Stomach smooth muscle (tissue), 2 donors: ENCODE measurements at regions not wholly inside any gene's neighbourhood (a gene's known extent, or its start where the extent isn't known, plus 50 kb on each side); places are given as distances from the start of the nearest gene placed in this dataset.

Source experiments
- H3K27ac ChIP-seq: one replicate; pipeline ENCODE4 v1.7.0; 2013; ENCODE audit warnings: mild to moderate bottlenecking, low read length, inconsistent platforms
- H3K27me3 ChIP-seq, 2 donors: one replicate each; pipeline ENCODE4 v1.7.0; 2013; ENCODE audit warnings: low read length in 2 of 2; ENCODE audit not compliant: insufficient read depth in 2 of 2, control insufficient read depth in 1 of 2
- H3K36me3 ChIP-seq, 2 donors: one replicate each; pipeline ENCODE4 v1.7.0; 2013; ENCODE audit warnings: low read length in 2 of 2; ENCODE audit not compliant: control insufficient read depth in 2 of 2, insufficient read depth in 2 of 2
- H3K4me1 ChIP-seq: one replicate; pipeline ENCODE4 v1.7.0; 2013; ENCODE audit warnings: low read length; ENCODE audit not compliant: control insufficient read depth, insufficient read depth
- H3K4me3 ChIP-seq, 2 donors: one replicate each; pipeline ENCODE4 v1.7.0; 2013; ENCODE audit warnings: low read length in 2 of 2
- H3K9ac ChIP-seq, 2 donors: one replicate each; pipeline ENCODE4 v1.7.0; 2013; ENCODE audit warnings: low read length in 2 of 2, mild to moderate bottlenecking in 1 of 2
- H3K9me3 ChIP-seq, 2 donors: one replicate each; pipeline ENCODE4 v1.7.0; 2013; ENCODE audit warnings: low read length in 2 of 2; ENCODE audit not compliant: control insufficient read depth in 2 of 2
- donor health status: healthy.
- donor health status: Pancreatic carcinoma.

DNA sequence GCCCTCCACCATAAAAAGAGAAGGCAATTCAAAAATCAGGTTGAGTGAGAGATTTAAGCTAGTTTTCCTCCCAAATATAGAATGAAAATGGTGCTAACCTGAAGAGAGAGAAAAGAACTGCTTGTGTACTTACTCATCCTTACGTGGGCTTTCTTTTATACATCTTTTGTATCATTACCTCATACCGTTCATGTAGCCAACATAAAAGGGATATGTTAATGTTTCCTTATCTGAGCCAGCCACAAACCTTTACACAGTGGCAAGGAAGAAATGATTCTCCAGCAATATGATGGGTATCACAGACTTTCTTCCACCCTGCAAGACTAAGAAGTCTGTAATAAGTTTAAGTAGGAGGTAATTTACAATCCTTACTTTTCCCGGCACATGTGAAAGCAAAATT lies 600.8 kb upstream of the ZNF385D start:
- H3K36me3 ChIP-seq: no peaks in the 10 kb centered on the region
- no peaks in the 10 kb centered on the region for H3K4me1 ChIP-seq
- H3K27me3 ChIP-seq: no peaks in the 10 kb centered on the region
- no peak overlapping the region for H3K4me3 ChIP-seq
- H3K27ac ChIP-seq: no peak overlapping the region
- H3K9ac ChIP-seq: no peak overlapping the region
- H3K9me3 ChIP-seq: no peaks in the 10 kb centered on the region

DNA sequence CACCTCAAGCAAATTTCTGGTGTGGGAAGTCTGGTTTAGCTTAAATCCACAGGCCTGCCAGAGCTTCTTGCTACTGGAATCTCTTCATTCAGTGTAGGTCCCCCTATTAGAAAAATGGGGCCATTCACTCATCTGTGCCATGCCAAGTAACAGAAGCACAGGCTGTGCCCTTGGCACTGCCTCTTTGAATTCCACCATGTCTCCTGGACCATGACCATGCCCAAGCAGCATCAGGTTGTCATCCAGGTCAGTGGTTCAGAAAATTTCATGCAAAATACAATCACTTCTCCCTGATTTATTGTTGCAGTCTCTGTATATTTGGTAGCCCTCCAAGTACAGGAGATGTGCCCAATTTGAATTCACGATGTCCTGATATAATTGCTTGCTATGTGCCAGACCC lies 602.1 kb upstream of the ZNF385D start:
- Histone ChIP-seq H3K9ac (no peak overlapping the region), H3K27ac (no peak overlapping the region)

DNA sequence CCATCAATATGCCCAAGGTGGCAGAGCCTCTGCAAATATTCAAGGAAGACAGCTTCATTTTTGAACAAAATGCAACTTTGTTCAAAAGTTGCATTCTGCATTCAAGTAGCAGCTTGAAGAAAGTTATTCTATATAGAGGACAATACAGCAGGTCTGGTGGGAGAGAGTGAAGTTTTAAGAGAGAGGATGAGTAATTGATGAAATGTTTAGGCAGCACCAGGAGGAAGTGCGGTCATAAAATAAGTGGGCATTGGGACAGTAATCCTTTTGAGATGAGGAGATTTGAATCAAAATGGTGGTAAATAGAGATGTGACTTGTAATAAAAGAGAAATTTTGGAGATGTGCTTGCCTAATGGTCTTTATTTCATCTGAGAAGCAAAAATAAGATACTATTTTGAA lies 607.3 kb upstream of the ZNF385D start:
- H3K36me3 ChIP-seq: no peaks in the 10 kb centered on the region
- H3K4me3 ChIP-seq: no peak overlapping the region
- H3K27me3 ChIP-seq: no peaks in the 10 kb centered on the region
- H3K4me1 ChIP-seq: no peaks in the 10 kb centered on the region
- H3K27ac ChIP-seq: no peak overlapping the region
- no peak overlapping the region for H3K9ac ChIP-seq
- H3K9me3 ChIP-seq: no peaks in the 10 kb centered on the region

More for the DNA sequence above, 602.1 kb upstream of the ZNF385D start:
- Histone ChIP-seq H3K9me3 (no peaks in the 10 kb centered on the region), H3K27me3 (no peaks in the 10 kb centered on the region), H3K4me1 (no peaks in the 10 kb centered on the region), H3K36me3 (no peaks in the 10 kb centered on the region), H3K4me3 (no peak overlapping the region)

DNA sequence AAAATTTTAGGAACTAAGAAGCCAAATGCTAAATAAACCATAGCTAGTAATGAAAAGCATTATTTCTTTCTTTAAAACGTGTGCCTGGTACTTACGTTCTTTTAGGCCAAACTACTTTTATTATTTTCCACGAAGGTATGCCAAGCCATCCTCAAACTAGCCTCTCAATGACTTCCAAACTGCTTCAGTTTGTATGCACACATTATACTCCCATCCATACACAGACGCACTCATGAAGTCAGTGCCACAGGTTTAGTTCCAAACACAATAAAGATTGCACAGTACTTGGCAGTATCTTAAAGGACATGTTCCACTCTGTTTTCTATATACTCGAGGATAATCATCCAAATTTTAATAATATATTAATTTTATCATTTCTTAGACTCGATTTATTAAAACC lies 609.2 kb upstream of the ZNF385D start:
- H3K4me3 ChIP-seq: no peak overlapping the region
- no peaks in the 10 kb centered on the region for H3K36me3 ChIP-seq
- no peaks in the 10 kb centered on the region for H3K4me1 ChIP-seq
- H3K9ac ChIP-seq: no peak overlapping the region
- no peaks in the 10 kb centered on the region for H3K27me3 ChIP-seq
- H3K9me3 ChIP-seq: no peaks in the 10 kb centered on the region
- no peak overlapping the region for H3K27ac ChIP-seq

DNA sequence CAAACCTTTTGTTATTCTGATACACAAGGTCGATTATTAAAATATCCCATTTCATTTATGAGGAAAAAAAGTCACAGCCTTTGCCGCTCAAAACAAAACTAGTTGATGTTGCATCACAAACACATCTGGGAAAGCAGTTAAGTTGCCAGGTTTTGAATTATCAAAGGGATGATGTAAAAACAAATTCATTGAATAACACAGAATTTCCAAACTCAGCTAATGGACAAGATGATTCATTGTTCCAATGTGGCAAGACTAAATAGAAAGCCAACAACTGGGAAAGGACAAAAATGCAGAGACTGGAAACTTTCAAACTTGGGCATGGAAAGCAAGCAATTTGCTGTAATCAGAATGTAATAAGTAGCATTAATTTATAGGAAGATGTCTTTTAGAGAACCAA lies 610.0 kb upstream of the ZNF385D start:
- no peak overlapping the region for H3K4me3 ChIP-seq
- H3K9me3 ChIP-seq: no peaks in the 10 kb centered on the region
- no peak overlapping the region for H3K9ac ChIP-seq
- H3K27me3 ChIP-seq: no peaks in the 10 kb centered on the region
- H3K4me1 ChIP-seq: no peaks in the 10 kb centered on the region
- no peak overlapping the region for H3K27ac ChIP-seq
- H3K36me3 ChIP-seq: no peaks in the 10 kb centered on the region

DNA sequence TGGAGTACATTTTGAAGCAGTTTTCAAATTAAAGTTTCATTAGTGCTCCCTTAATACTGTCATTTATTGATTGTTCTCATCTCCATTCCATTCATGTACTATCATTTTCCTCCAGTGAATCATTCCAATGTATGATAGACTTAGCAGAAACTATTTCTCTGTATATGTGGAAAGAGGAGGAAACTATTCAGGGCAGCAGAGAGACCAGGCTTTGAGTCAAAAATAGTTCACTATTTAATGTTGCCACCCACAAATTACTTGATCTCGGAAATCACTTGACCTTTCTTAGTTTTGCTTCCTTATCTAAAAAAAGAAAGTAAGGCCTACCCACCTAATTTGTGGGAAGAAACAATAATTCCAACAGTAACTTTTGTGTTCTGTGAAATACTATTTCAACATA lies 610.5 kb upstream of the ZNF385D start:
- no peak overlapping the region for H3K9ac ChIP-seq
- H3K27ac ChIP-seq: no peak overlapping the region
- H3K36me3 ChIP-seq: no peaks in the 10 kb centered on the region
- H3K4me1 ChIP-seq: no peaks in the 10 kb centered on the region
- H3K27me3 ChIP-seq: no peaks in the 10 kb centered on the region
- H3K4me3 ChIP-seq: no peak overlapping the region
- H3K9me3 ChIP-seq: no peaks in the 10 kb centered on the region

DNA sequence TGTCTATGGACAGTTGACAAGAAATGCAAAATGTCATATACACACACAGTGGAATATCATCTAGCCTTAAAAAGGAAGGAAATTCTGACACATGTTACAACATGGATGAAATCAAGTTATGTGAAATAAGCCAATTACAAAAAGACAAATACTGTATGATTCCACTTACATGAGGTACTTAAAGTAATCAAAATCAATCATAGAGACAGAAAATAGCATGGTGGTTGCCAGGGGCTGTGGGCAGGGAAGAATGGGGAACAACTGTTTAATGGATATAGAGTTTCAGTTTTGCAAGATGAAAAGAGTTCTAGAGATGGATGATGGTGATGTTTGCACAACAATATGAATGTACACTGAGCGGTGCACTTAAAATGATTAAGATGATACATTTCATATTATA lies 613.8 kb upstream of the ZNF385D start:
- no peaks in the 10 kb centered on the region for H3K4me1 ChIP-seq
- no peak overlapping the region for H3K9ac ChIP-seq
- H3K9me3 ChIP-seq: no peaks in the 10 kb centered on the region
- H3K27me3 ChIP-seq: no peaks in the 10 kb centered on the region
- no peak overlapping the region for H3K27ac ChIP-seq
- H3K36me3 ChIP-seq: no peaks in the 10 kb centered on the region
- no peak overlapping the region for H3K4me3 ChIP-seq

DNA sequence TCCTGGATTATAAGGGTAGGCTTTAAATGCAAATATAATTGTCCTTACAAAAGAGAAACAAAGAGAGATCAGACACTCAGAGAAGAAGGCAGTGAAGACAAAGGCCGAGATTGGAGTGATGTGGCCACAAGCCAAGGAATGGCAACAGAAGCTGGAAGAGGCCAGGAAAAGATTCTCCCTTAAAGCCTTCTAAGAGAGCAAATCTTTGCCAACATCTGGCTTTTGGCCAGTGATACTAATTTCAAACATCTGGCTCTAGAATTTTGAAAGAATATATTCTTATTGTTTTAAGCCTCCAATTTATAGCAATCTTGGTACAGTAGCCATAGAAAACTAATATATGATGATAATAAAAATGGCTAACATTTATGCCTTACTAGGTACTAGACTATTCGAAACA lies 615.8 kb upstream of the ZNF385D start:
- no peaks in the 10 kb centered on the region for H3K4me1 ChIP-seq
- H3K36me3 ChIP-seq: no peaks in the 10 kb centered on the region
- H3K27ac ChIP-seq: no peak overlapping the region
- H3K9me3 ChIP-seq: no peaks in the 10 kb centered on the region
- no peak overlapping the region for H3K4me3 ChIP-seq
- H3K9ac ChIP-seq: no peak overlapping the region
- peaks cover 4 to 7% of the 10 kb centered on the region in 2 donors for H3K27me3 ChIP-seq

DNA sequence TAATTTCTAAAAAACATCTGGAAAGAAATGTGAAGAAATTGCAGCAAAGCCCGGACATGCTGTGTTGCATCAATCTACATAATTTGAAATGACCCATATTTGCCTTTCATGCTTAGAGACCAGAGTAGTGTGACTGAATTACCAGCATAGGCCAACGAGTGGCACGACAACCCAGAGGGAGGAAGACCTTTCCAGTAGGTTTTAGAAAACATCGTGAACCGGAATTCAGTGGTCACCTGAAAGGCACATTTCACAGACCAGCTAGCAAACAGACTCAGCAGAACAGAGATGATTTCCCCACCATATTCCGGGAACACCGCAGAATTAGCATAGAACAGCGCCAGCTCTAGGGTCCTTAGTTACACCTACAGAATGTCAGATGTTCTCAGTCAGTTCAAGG lies 620.0 kb upstream of the ZNF385D start:
- H3K27me3 ChIP-seq: peaks cover 13 to 20% of the 10 kb centered on the region in 2 donors
- no peaks in the 10 kb centered on the region for H3K9me3 ChIP-seq
- H3K4me1 ChIP-seq: no peaks in the 10 kb centered on the region
- no peaks in the 10 kb centered on the region for H3K36me3 ChIP-seq
- no peak overlapping the region for H3K9ac ChIP-seq
- H3K27ac ChIP-seq: no peak overlapping the region
- H3K4me3 ChIP-seq: no peak overlapping the region

DNA sequence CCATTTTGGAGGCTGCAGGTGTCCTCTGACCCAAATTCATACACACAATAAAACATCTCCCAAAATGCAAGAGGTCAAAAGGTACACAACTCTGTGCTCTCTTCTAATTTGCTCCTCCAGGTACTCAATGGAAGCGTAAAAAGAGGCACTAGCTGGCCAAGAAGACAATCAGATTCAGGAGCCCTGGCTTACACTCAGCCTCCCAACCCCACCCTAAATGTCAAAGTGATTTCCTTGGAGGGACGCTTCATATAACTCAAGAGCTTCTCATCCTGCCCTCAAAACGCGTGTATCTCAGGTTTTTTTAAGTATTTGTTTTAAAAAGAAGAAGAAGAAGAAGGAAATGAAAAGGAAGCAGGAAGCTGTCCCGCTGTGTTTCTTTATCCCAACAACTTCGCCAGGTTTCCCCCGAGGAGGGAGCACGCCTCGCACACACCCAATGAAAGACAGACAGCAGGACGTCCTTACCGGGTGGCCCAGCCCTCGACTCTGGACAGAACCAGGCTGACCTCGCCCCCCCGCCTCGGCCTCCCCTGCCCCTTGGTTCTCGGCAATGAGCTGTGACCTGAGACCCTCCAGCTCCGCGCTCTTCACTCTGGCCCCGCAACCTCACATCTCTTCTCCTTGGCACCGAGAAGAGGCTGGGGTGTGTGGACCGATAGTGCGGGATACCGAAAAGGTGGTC lies 620.7 kb upstream of the ZNF385D start:
- H3K27ac ChIP-seq: no peak overlapping the region
- no peaks in the 10 kb centered on the region for H3K4me1 ChIP-seq
- H3K4me3 ChIP-seq: peak overlapping the region in 1 of 2 donors; percentile 68
- H3K9me3 ChIP-seq: no peaks in the 10 kb centered on the region
- H3K9ac ChIP-seq: no peak overlapping the region
- H3K36me3 ChIP-seq: no peaks in the 10 kb centered on the region
- H3K27me3 ChIP-seq: peaks cover 13 to 20% of the 10 kb centered on the region in 2 donors

DNA sequence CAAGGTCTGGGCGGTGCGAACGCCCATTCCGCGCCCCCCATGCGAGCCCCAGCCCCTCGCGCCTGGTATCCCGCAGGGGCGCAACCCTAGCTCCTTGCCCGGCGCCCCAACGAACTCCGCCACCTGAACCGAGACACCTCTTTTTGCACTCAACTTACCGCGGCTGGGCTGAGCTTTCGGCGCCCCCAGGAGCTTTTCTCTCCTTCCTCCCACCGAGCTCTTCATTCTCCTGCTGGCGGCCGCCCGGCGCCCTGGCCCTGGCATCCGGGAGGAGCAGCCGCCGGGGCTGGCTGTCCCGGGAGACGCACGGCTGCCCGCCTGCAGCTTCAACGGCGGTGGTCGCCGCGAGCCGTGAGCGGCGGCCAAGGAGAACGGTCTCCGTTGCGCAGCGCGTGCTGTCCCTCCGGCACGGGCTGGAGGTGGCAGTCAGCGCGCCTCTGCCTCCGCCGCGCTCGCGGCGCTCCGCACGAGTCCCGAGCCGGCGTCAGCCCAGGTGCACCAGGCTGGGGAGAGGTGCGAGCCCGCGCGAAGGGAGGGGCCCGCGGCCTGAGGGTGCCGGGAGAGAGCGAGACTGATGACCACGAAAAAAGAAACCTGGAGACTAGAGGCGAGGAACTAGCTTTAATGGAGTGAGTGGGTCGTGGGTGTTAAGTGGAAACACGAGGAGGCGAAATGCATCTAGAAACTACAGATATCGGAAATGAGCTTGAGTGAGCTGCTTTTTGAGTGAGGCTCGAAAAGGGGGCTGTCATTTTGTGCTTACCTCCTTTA lies 621.5 kb upstream of the ZNF385D start:
- Histone ChIP-seq H3K36me3 (no peaks in the 10 kb centered on the region), H3K27me3 (peaks cover 13 to 20% of the 10 kb centered on the region in 2 donors), H3K4me1 (no peaks in the 10 kb centered on the region), H3K9ac (no peak overlapping the region), H3K4me3 (peak overlapping the region; percentile 51 to 68), H3K27ac (no peak overlapping the region), H3K9me3 (no peaks in the 10 kb centered on the region)
